Medulla oblongata (tissue), 1 donor: ENCODE measurements at regions not wholly inside any gene's neighbourhood (a gene's known extent, or its start where the extent isn't known, plus 50 kb on each side); places are given as distances from the start of the nearest gene placed in this dataset.

Source experiments
- DNase-seq: peaks from one replicate; pipeline ENCODE4 v3.0.0-alpha.2; 2015; ENCODE audit errors: extremely low spot score

GRCh38 chr4:101593666-101594065 lies 196.9 kb upstream of the BANK1 start:
- DNase-seq = no peak

- DNase-seq = no peak
Measured at GRCh38 chr4:101584306-101584705, 206.2 kb upstream of the BANK1 start.

GRCh38 chr4:101563126-101563525 lies 215.8 kb upstream of the PPP3CA start:
- DNase-seq = no peak

GRCh38 chr4:101556842-101557241 lies 209.5 kb upstream of the PPP3CA start:
- no peak for DNase-seq

GRCh38 chr4:101555341-101555880 lies 208.1 kb upstream of the PPP3CA start:
- DNase-seq = no peak

GRCh38 chr4:101540336-101540735 lies 193.0 kb upstream of the PPP3CA start:
- no peak for DNase-seq

GRCh38 chr4:101528526-101528925 lies 181.2 kb upstream of the PPP3CA start:
- DNase-seq = no peak

- DNase-seq = no peak
Measured at GRCh38 chr4:101527188-101527587, 179.9 kb upstream of the PPP3CA start.

GRCh38 chr4:101515566-101515965 lies 168.2 kb upstream of the PPP3CA start:
- no peak for DNase-seq

GRCh38 chr4:101515099-101515498 lies 167.8 kb upstream of the PPP3CA start:
- no peak for DNase-seq

- DNase-seq = no peak
Measured at GRCh38 chr4:101512416-101512815, 165.1 kb upstream of the PPP3CA start.

- no peak for DNase-seq
Measured at GRCh38 chr4:101501421-101501820, 154.1 kb upstream of the PPP3CA start.

- DNase-seq = no peak
Measured at GRCh38 chr4:101500742-101501141, 153.4 kb upstream of the PPP3CA start.

GRCh38 chr4:101475246-101475645 lies 127.9 kb upstream of the PPP3CA start:
- DNase-seq = no peak

- DNase-seq = no peak
Measured at GRCh38 chr4:101471201-101471600, 123.9 kb upstream of the PPP3CA start.

- no peak for DNase-seq
Measured at GRCh38 chr4:101464596-101464995, 117.3 kb upstream of the PPP3CA start.

- no peak for DNase-seq
Measured at GRCh38 chr4:101458914-101459313, 111.6 kb upstream of the PPP3CA start.

GRCh38 chr4:101458473-101458872 lies 111.1 kb upstream of the PPP3CA start:
- no peak for DNase-seq

- no peak for DNase-seq
Measured at GRCh38 chr4:101451086-101451485, 103.8 kb upstream of the PPP3CA start.

- DNase-seq = no peak
Measured at GRCh38 chr4:101441446-101441845, 94.1 kb upstream of the PPP3CA start.

- DNase-seq = no peak
Measured at GRCh38 chr4:101439926-101440325, 92.6 kb upstream of the PPP3CA start.

- no peak for DNase-seq
Measured at GRCh38 chr4:101421386-101421785, 74.1 kb upstream of the PPP3CA start.

- no peak for DNase-seq
Measured at GRCh38 chr4:101420661-101421060, 73.3 kb upstream of the PPP3CA start.

GRCh38 chr4:101419336-101420135 lies 72.2 kb upstream of the PPP3CA start:
- no peak for DNase-seq
